GM23338 (cell line): ENCODE measurements at regions not wholly inside any gene's neighbourhood (a gene's known extent, or its start where the extent isn't known, plus 50 kb on each side); places are given as distances from the start of the nearest gene placed in this dataset.

Source experiments
- ATAC-seq: fragments of 200-7000 bp; cut with Tn5 transposase; 3 replicates; pipeline ENCODE4 v1.9.1; 2020
- DNase-seq: peaks from one replicate; pipeline ENCODE4 v3.0.0-alpha.2; 2015; ENCODE audit warnings: low spot score
- H2AFZ ChIP-seq: fragments of 200-600 bp; sonication (generic); 2 replicates; pipeline ENCODE4 v1.8.0; 2016; ENCODE audit warnings: antibody characterized with exemption, mild to moderate bottlenecking, moderate library complexity
- H3F3A ChIP-seq: fragments of 200-600 bp; sonication (generic); replicated peaks from 2 replicates; pipeline ENCODE4 v1.8.0; 2017; ENCODE audit warnings: antibody characterized with exemption, mixed run types, low read depth
- H3K27ac ChIP-seq: fragments of 200-600 bp; sonication (generic); 2 replicates; pipeline ENCODE4 v1.6.1; 2016; ENCODE audit warnings: low read depth
- H3K27me3 ChIP-seq: fragments of 200-600 bp; sonication (generic); 2 replicates; pipeline ENCODE4 v1.8.0; 2016; ENCODE audit warnings: mild to moderate bottlenecking, mixed run types, moderate library complexity; ENCODE audit not compliant: insufficient read depth
- H3K36me3 ChIP-seq: fragments of 200-600 bp; sonication (generic); 2 replicates; pipeline ENCODE4 v1.8.0; 2016; ENCODE audit warnings: mild to moderate bottlenecking; ENCODE audit not compliant: insufficient read depth
- H3K4me1 ChIP-seq: fragments of 200-600 bp; sonication (generic); 2 replicates; pipeline ENCODE4 v1.8.0; 2016; ENCODE audit warnings: mild to moderate bottlenecking, moderate library complexity; ENCODE audit not compliant: insufficient read depth
- H3K4me2 ChIP-seq: fragments of 200-600 bp; sonication (generic); 2 replicates; pipeline ENCODE4 v1.7.1; 2017; ENCODE audit warnings: mixed run types
- H3K4me3 ChIP-seq: fragments of 200-600 bp; sonication (generic); 2 replicates; pipeline ENCODE4 v1.6.1; 2016; ENCODE audit warnings: mixed run types
- H3K79me2 ChIP-seq: fragments of 200-600 bp; sonication (generic); replicated peaks from 2 replicates; pipeline ENCODE4 v1.8.0; 2017; ENCODE audit warnings: mild to moderate bottlenecking; ENCODE audit not compliant: insufficient read depth
- H3K9me2 ChIP-seq: fragments of 200-600 bp; sonication (generic); 2 replicates; pipeline ENCODE4 v1.8.0; 2017; ENCODE audit not compliant: insufficient read depth
- H4K20me1 ChIP-seq: fragments of 200-600 bp; sonication (generic); replicated peaks from 2 replicates; pipeline ENCODE4 v1.8.0; 2017; ENCODE audit warnings: mild to moderate bottlenecking; ENCODE audit not compliant: insufficient read depth
- H3K27ac Mint-ChIP-seq: 2 replicates; pipeline ENCODE4 v1.8.0; 2020; ENCODE audit warnings: inconsistent platforms, mild to moderate bottlenecking, moderate library complexity, mixed read lengths
- H3K27me3 Mint-ChIP-seq: 3 replicates; pipeline ENCODE4 v1.8.0; 2022; ENCODE audit warnings: low read depth, mild to moderate bottlenecking, moderate library complexity, mixed read lengths, inconsistent platforms; ENCODE audit not compliant: insufficient read depth, poor library complexity
- H3K36me3 Mint-ChIP-seq: 3 replicates; pipeline ENCODE4 v1.8.0; 2021; ENCODE audit warnings: low read depth, mild to moderate bottlenecking, inconsistent platforms, moderate library complexity, mixed read lengths
- H3K4me1 Mint-ChIP-seq: 3 replicates; pipeline ENCODE4 v1.8.0; 2020; ENCODE audit warnings: mild to moderate bottlenecking, inconsistent platforms, mixed read lengths
- H3K4me3 Mint-ChIP-seq: 3 replicates; pipeline ENCODE4 v1.8.0; 2021; ENCODE audit warnings: moderate library complexity, mild to moderate bottlenecking, inconsistent platforms, mixed read lengths
- H3K9me3 Mint-ChIP-seq: 3 replicates; pipeline ENCODE4 v1.8.0; 2020; ENCODE audit warnings: moderate library complexity, mild to moderate bottlenecking, inconsistent platforms, mixed read lengths
- CTCF ChIP-seq, 2 experiments: fragments of 200-600 bp in 1 of 2; sonication (generic) in 1 of 2; conservative IDR thresholded peaks; 2 replicates each; pipeline versions ENCODE4 v1.5.1 to v1.6.1; 2016 to 2017; ENCODE audit warnings: antibody characterized with exemption in 2 of 2, low read depth in 2 of 2, mild to moderate bottlenecking in 2 of 2, moderate library complexity in 1 of 2
- EZH2phosphoT487 ChIP-seq: fragments of 200-600 bp; sonication (generic); IDR thresholded peaks from one replicate; pipeline ENCODE4 v1.8.1; 2018; ENCODE audit warnings: antibody characterized with exemption; ENCODE audit not compliant: unreplicated experiment
- NANOG ChIP-seq: IDR thresholded peaks from 2 replicates; pipeline ENCODE4 v1.6.1; 2016; ENCODE audit warnings: antibody characterized with exemption, borderline replicate concordance
- REST ChIP-seq: IDR thresholded peaks from one replicate; pipeline ENCODE4 v1.6.1; 2018; ENCODE audit warnings: antibody characterized with exemption; ENCODE audit not compliant: unreplicated experiment
- ZNF114 ChIP-seq: fragments of 250-450 bp; sonication (Bioruptor Pico); IDR thresholded peaks from 2 replicates; pipeline ENCODE4 v1.5.0; 2020; ENCODE audit warnings: mild to moderate bottlenecking, moderate library complexity
- ZNF331 ChIP-seq: fragments of 250-450 bp; sonication (Bioruptor Pico); IDR thresholded peaks from 2 replicates; pipeline ENCODE4 v1.5.0; 2020; ENCODE audit warnings: low read depth, mild to moderate bottlenecking, moderate library complexity
- ZNF462 ChIP-seq: fragments of 250-450 bp; sonication (Bioruptor Pico); IDR thresholded peaks from 2 replicates; pipeline ENCODE4 v1.5.0; 2020; ENCODE audit warnings: mild to moderate bottlenecking, moderate library complexity

- no peak for TF ChIP-seq ZNF462
Measured at GRCh38 chr11:37770145-37770544, 1172.1 kb upstream of the RAG2 start (continued).

GRCh38 chr11:37762079-37762478 is 1164.0 kb upstream of the RAG2 start:
- no peaks in the 10 kb centered on the region for H4K20me1 ChIP-seq
- Mint-ChIP-seq H3K27me3 (no peaks in the 10 kb centered on the region), H3K27ac (no peak overlapping the region), H3K4me3 (no peak overlapping the region), H3K36me3 (no peaks in the 10 kb centered on the region), H3K4me1 (no peaks in the 10 kb centered on the region), H3K9me3 (no peaks in the 10 kb centered on the region; the same call in 1 of the 3 replicates)
- no peaks in the 10 kb centered on the region for H3K79me2 ChIP-seq
- 0 out of 2 replicates have a peak, but pooled peaks cover 4% of the 10 kb centered on the region for H3K36me3 ChIP-seq
- H3K4me3 ChIP-seq, result no peak overlapping the region
- TF ChIP-seq ZNF114 (CRISPR knock-in tag) (no peak), ZNF331 (CRISPR knock-in tag) (no peak), EZH2phosphoT487 (no peak), CTCF (conservative IDR thresholded peaks at IDR 0.05; ENCODE audit: low read depth in 2 of 2) (no peak), REST (no peak), NANOG (no peak)
- no peaks in the 10 kb centered on the region for H3F3A ChIP-seq
- no peaks in the 10 kb centered on the region for H3K4me1 ChIP-seq
- no peak for DNase-seq
- no peaks in the 10 kb centered on the region for H3K27me3 ChIP-seq
- H3K4me2 ChIP-seq, result no peak overlapping the region
- no peak overlapping the region for H2AFZ ChIP-seq
- ATAC-seq, result no peak
- no peaks in the 10 kb centered on the region for H3K9me2 ChIP-seq
- no peak overlapping the region for H3K27ac ChIP-seq
